Activated CD4-positive, alpha-beta T cell treated with anti-CD3 and anti-CD28 coated beads for 48 hours (primary cell): ENCODE measurements at regions not wholly inside any gene's neighbourhood (a gene's known extent, or its start where the extent isn't known, plus 50 kb on each side); places are given as distances from the start of the nearest gene placed in this dataset.

Experiments
- DNase-seq: peaks from one replicate; pipeline ENCODE4 v3.0.0-alpha.2; 2020

- DNase-seq = no peak
Measured at GRCh38 chr20:24256307-24256706, 213.1 kb upstream of the SYNDIG1 start.

- no peak for DNase-seq
Measured at GRCh38 chr20:24254480-24254879, 214.9 kb upstream of the SYNDIG1 start.

- no peak for DNase-seq
Measured at GRCh38 chr20:24253321-24253720, 216.1 kb upstream of the SYNDIG1 start.

GRCh38 chr20:24245094-24245493 lies 224.3 kb upstream of the SYNDIG1 start:
- no peak for DNase-seq

GRCh38 chr20:24242763-24243162 lies 226.7 kb upstream of the SYNDIG1 start:
- no peak for DNase-seq

- DNase-seq = no peak
Measured at GRCh38 chr20:24241466-24241865, 228.0 kb upstream of the SYNDIG1 start.

GRCh38 chr20:24236963-24237362 lies 232.5 kb upstream of the SYNDIG1 start:
- DNase-seq = no peak

GRCh38 chr20:24236201-24236600 lies 233.2 kb upstream of the SYNDIG1 start:
- DNase-seq = no peak

- DNase-seq = no peak
Measured at GRCh38 chr20:24235296-24236175, 233.9 kb upstream of the SYNDIG1 start.

- DNase-seq = no peak
Measured at GRCh38 chr20:24227600-24227999, 239.0 kb upstream of the GGTLC1 start.

GRCh38 chr20:24212494-24212893 lies 223.9 kb upstream of the GGTLC1 start:
- DNase-seq = no peak

GRCh38 chr20:24211972-24212371 lies 223.4 kb upstream of the GGTLC1 start:
- DNase-seq = no peak

- DNase-seq = no peak
Measured at GRCh38 chr20:24210356-24210755, 221.8 kb upstream of the GGTLC1 start.

- no peak for DNase-seq
Measured at GRCh38 chr20:24208652-24209051, 220.1 kb upstream of the GGTLC1 start.

GRCh38 chr20:24207803-24208300 lies 219.3 kb upstream of the GGTLC1 start:
- no peak for DNase-seq

- no peak for DNase-seq
Measured at GRCh38 chr20:24206995-24207394, 218.4 kb upstream of the GGTLC1 start.

GRCh38 chr20:24203526-24204183 lies 215.1 kb upstream of the GGTLC1 start:
- DNase-seq = no peak

- DNase-seq = no peak
Measured at GRCh38 chr20:24199501-24199900, 210.9 kb upstream of the GGTLC1 start.

GRCh38 chr20:24194143-24194542 lies 205.6 kb upstream of the GGTLC1 start:
- no peak for DNase-seq

- no peak for DNase-seq
Measured at GRCh38 chr20:24190905-24191304, 202.3 kb upstream of the GGTLC1 start.

- DNase-seq = no peak
Measured at GRCh38 chr20:24185791-24186190, 197.2 kb upstream of the GGTLC1 start.

GRCh38 chr20:24181151-24181550 lies 192.6 kb upstream of the GGTLC1 start:
- DNase-seq = no peak

GRCh38 chr20:24169256-24169655 lies 180.7 kb upstream of the GGTLC1 start:
- DNase-seq = no peak

GRCh38 chr20:24166412-24166811 lies 177.8 kb upstream of the GGTLC1 start:
- DNase-seq = no peak

- DNase-seq = no peak
Measured at GRCh38 chr20:24166123-24166381, 177.5 kb upstream of the GGTLC1 start.
